HepG2 (cell line): ENCODE measurements at regions not wholly inside any gene's neighbourhood (a gene's known extent, or its start where the extent isn't known, plus 50 kb on each side); places are given as distances from the start of the nearest gene placed in this dataset.

Source experiments
- PHF21A ChIP-seq: sonication (generic); formaldehyde crosslinking; IDR thresholded peaks from 2 replicates; pipeline ENCODE4 v1.5.0; 2020; ENCODE audit warnings: mild to moderate bottlenecking, missing genetic modification reagents
- POLR2AphosphoS2 ChIP-seq: IDR thresholded peaks from 2 replicates; pipeline ENCODE4 v1.6.1; 2011; ENCODE audit warnings: low read depth, low read length, improper control_type of control experiment
- SRSF1 ChIP-seq: fragments of 200-400 bp; formaldehyde crosslinking; optimal IDR thresholded peaks from 2 replicates; pipeline ENCODE3; 2017; ENCODE audit warnings: mild to moderate bottlenecking, low read depth, low read length, moderate library complexity
- TBX2 ChIP-seq: sonication (generic); formaldehyde crosslinking; IDR thresholded peaks from 2 replicates; pipeline ENCODE4 v1.5.0; 2020; ENCODE audit warnings: missing genetic modification reagents, mild to moderate bottlenecking, borderline replicate concordance
- TCF7L2 ChIP-seq: IDR thresholded peaks from 2 replicates; pipeline ENCODE4 v1.6.1; 2011; ENCODE audit warnings: mild to moderate bottlenecking, low read depth, low read length, moderate library complexity
- ZNF775 ChIP-seq: sonication (generic); formaldehyde crosslinking; IDR thresholded peaks from 2 replicates; pipeline ENCODE4 v1.4.0; 2020; ENCODE audit warnings: missing genetic modification reagents, mild to moderate bottlenecking, moderate library complexity, borderline replicate concordance
- TF ChIP-seq, protein P1 (sequence below): sonication (generic); formaldehyde crosslinking; conservative IDR thresholded peaks from 2 replicates; pipeline ENCODE4 v1.8.0; 2022; ENCODE audit warnings: mild to moderate bottlenecking, moderate library complexity, missing genetic modification reagents
- TF ChIP-seq, protein P2 (sequence below): sonication (generic); formaldehyde crosslinking; IDR thresholded peaks from 2 replicates; pipeline ENCODE4 v1.4.0; 2020; ENCODE audit warnings: missing genetic modification reagents, borderline replicate concordance

GRCh38 chr5:67511911-67512310 lies 315.3 kb upstream of the CD180 start (continued):
- TF ChIP-seq, protein P1, sequence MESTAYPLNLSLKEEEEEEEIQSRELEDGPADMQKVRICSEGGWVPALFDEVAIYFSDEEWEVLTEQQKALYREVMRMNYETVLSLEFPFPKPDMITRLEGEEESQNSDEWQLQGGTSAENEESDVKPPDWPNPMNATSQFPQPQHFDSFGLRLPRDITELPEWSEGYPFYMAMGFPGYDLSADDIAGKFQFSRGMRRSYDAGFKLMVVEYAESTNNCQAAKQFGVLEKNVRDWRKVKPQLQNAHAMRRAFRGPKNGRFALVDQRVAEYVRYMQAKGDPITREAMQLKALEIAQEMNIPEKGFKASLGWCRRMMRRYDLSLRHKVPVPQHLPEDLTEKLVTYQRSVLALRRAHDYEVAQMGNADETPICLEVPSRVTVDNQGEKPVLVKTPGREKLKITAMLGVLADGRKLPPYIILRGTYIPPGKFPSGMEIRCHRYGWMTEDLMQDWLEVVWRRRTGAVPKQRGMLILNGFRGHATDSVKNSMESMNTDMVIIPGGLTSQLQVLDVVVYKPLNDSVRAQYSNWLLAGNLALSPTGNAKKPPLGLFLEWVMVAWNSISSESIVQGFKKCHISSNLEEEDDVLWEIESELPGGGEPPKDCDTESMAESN (CRISPR knock-in tag): no peak
- TF ChIP-seq POLR2AphosphoS2 (no peak), TBX2 (CRISPR knock-in tag) (no peak), ZNF775 (CRISPR knock-in tag) (no peak), PHF21A (CRISPR knock-in tag) (no peak), TCF7L2 (no peak), SRSF1 (no peak)
- TF ChIP-seq, protein P2, sequence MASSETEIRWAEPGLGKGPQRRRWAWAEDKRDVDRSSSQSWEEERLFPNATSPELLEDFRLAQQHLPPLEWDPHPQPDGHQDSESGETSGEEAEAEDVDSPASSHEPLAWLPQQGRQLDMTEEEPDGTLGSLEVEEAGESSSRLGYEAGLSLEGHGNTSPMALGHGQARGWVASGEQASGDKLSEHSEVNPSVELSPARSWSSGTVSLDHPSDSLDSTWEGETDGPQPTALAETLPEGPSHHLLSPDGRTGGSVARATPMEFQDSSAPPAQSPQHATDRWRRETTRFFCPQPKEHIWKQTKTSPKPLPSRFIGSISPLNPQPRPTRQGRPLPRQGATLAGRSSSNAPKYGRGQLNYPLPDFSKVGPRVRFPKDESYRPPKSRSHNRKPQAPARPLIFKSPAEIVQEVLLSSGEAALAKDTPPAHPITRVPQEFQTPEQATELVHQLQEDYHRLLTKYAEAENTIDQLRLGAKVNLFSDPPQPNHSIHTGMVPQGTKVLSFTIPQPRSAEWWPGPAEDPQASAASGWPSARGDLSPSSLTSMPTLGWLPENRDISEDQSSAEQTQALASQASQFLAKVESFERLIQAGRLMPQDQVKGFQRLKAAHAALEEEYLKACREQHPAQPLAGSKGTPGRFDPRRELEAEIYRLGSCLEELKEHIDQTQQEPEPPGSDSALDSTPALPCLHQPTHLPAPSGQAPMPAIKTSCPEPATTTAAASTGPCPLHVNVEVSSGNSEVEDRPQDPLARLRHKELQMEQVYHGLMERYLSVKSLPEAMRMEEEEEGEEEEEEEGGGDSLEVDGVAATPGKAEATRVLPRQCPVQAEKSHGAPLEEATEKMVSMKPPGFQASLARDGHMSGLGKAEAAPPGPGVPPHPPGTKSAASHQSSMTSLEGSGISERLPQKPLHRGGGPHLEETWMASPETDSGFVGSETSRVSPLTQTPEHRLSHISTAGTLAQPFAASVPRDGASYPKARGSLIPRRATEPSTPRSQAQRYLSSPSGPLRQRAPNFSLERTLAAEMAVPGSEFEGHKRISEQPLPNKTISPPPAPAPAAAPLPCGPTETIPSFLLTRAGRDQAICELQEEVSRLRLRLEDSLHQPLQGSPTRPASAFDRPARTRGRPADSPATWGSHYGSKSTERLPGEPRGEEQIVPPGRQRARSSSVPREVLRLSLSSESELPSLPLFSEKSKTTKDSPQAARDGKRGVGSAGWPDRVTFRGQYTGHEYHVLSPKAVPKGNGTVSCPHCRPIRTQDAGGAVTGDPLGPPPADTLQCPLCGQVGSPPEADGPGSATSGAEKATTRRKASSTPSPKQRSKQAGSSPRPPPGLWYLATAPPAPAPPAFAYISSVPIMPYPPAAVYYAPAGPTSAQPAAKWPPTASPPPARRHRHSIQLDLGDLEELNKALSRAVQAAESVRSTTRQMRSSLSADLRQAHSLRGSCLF (CRISPR knock-in tag): no peak
